Neural progenitor cell (in vitro differentiated cells): ENCODE measurements at regions not wholly inside any gene's neighbourhood (a gene's known extent, or its start where the extent isn't known, plus 50 kb on each side); places are given as distances from the start of the nearest gene placed in this dataset.
A peak's percentile ranks its signal among the peaks of the same experiment; 100 is the strongest.
"Not testable (repeated sequence)": the region's sequence is repeated elsewhere in the genome, so short reads cannot be mapped to it uniquely, and the experiment has no call there.

Source experiments
- DNase-seq: peaks from one replicate; pipeline ENCODE4 v3.0.0-alpha.2; 2016; ENCODE audit warnings: low spot score
- H2AFZ ChIP-seq: fragments of 200-600 bp; sonication (generic); replicated peaks from 2 replicates; pipeline ENCODE4 v1.6.1; 2016; ENCODE audit warnings: antibody characterized with exemption
- H3F3A ChIP-seq: fragments of 200-600 bp; sonication (generic); 2 replicates; pipeline ENCODE4 v1.6.1; 2016; ENCODE audit warnings: antibody characterized with exemption, low read depth
- H3K27ac ChIP-seq: fragments of 200-600 bp; sonication (generic); 2 replicates; pipeline ENCODE4 v1.5.1; 2016; ENCODE audit warnings: mild to moderate bottlenecking
- H3K27me3 ChIP-seq: fragments of 200-600 bp; sonication (generic); 2 replicates; pipeline ENCODE4 v1.6.1; 2016; ENCODE audit warnings: mild to moderate bottlenecking, moderate library complexity
- H3K36me3 ChIP-seq: fragments of 200-600 bp; sonication (generic); 2 replicates; pipeline ENCODE4 v1.5.1; 2016
- H3K4me1 ChIP-seq: fragments of 200-600 bp; sonication (generic); 2 replicates; pipeline ENCODE4 v1.6.1; 2016; ENCODE audit warnings: mixed run types
- H3K4me2 ChIP-seq: fragments of 200-600 bp; sonication (generic); 2 replicates; pipeline ENCODE4 v1.6.1; 2016
- H3K4me3 ChIP-seq: fragments of 200-600 bp; sonication (generic); 2 replicates; pipeline ENCODE4 v1.5.1; 2016
- H3K79me2 ChIP-seq: fragments of 200-600 bp; sonication (generic); 2 replicates; pipeline ENCODE4 v1.6.1; 2016; ENCODE audit warnings: low read depth
- H3K9ac ChIP-seq: fragments of 200-600 bp; sonication (generic); 2 replicates; pipeline ENCODE4 v1.6.1; 2016
- H3K9me3 ChIP-seq: fragments of 200-600 bp; sonication (generic); 2 replicates; pipeline ENCODE4 v1.5.1; 2016; ENCODE audit warnings: low read depth
- H4K20me1 ChIP-seq: fragments of 200-600 bp; sonication (generic); 2 replicates; pipeline ENCODE4 v1.6.1; 2016; ENCODE audit warnings: low read depth
- H3K27ac Mint-ChIP-seq: 3 replicates; pipeline ENCODE4 v1.8.0; 2021; ENCODE audit warnings: mixed read lengths
- H3K27me3 Mint-ChIP-seq: 2 replicates; pipeline ENCODE4 v1.8.0; 2022; ENCODE audit warnings: low read depth, mild to moderate bottlenecking, inconsistent platforms, moderate library complexity, mixed read lengths; ENCODE audit not compliant: insufficient read depth
- H3K36me3 Mint-ChIP-seq: 3 replicates; pipeline ENCODE4 v1.8.0; 2021; ENCODE audit warnings: mixed read lengths
- H3K4me1 Mint-ChIP-seq: 3 replicates; pipeline ENCODE4 v1.8.0; 2021; ENCODE audit warnings: mixed read lengths
- H3K4me3 Mint-ChIP-seq: 3 replicates; pipeline ENCODE4 v1.8.0; 2021; ENCODE audit warnings: mild to moderate bottlenecking, moderate library complexity, mixed read lengths
- H3K9me3 Mint-ChIP-seq: 3 replicates; pipeline ENCODE4 v1.8.0; 2020; ENCODE audit warnings: mixed read lengths

GRCh38 chr1:120557605-120558302, 142.9 kb downstream of the NBPF8 start:
- not testable (repeated sequence) for H3K36me3 Mint-ChIP-seq, H3K27ac ChIP-seq, H4K20me1 ChIP-seq, H3K79me2 ChIP-seq, H3K4me1 Mint-ChIP-seq, H3K9ac ChIP-seq, H3K9me3 Mint-ChIP-seq, H3K27ac Mint-ChIP-seq, H3F3A ChIP-seq, H3K4me1 ChIP-seq, H3K9me3 ChIP-seq, H3K36me3 ChIP-seq, H3K27me3 ChIP-seq, H3K27me3 Mint-ChIP-seq
- H2AFZ ChIP-seq = peak overlapping the region; percentile 82
- H3K4me3 Mint-ChIP-seq = peak overlapping the region; percentile 82
- DNase-seq = peak; percentile 4
- H3K4me2 ChIP-seq = peak overlapping the region; percentile 80
- H3K4me3 ChIP-seq = peak overlapping the region; percentile 48

GRCh38 chr1:120558303-120559060, 143.6 kb downstream of the NBPF8 start:
- not testable (repeated sequence) for H3K36me3 Mint-ChIP-seq, H3K4me1 Mint-ChIP-seq, H3K27ac Mint-ChIP-seq, H3K27me3 ChIP-seq, H3K36me3 ChIP-seq, H3K4me1 ChIP-seq, H3K9ac ChIP-seq, H3K9me3 Mint-ChIP-seq, H3K4me2 ChIP-seq, H3K27ac ChIP-seq, H3K9me3 ChIP-seq, H3F3A ChIP-seq, H4K20me1 ChIP-seq, H2AFZ ChIP-seq, H3K27me3 Mint-ChIP-seq, H3K79me2 ChIP-seq
- peak overlapping the region; percentile 67 for H3K4me3 Mint-ChIP-seq
- H3K4me3 ChIP-seq = peak overlapping the region; percentile 43
- DNase-seq = peak; percentile 59

DNA sequence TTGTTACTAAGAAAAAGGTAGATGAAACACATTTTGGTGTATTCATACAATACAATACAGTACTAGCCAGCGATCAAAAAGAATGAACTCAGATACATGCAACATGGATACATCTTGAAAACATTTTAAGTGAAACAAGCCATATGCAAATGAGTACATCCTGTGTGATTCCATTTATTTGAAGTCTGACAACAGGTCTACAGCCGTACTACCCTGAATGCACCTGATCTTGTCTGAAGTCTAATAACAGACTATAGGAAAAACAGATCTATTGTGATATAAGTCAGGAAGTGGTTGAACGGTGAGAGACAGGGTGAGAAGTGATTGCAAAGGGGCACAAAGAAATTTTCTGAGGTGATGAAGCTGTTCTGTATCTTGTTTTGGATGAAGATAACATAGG, 146.9 kb downstream of the NBPF8 start:
- H3F3A ChIP-seq, H3K27ac Mint-ChIP-seq, H3K27ac ChIP-seq, H3K4me3 ChIP-seq, H3K9me3 Mint-ChIP-seq, H2AFZ ChIP-seq, H3K36me3 ChIP-seq, H3K9me3 ChIP-seq, H3K27me3 ChIP-seq, H3K4me1 Mint-ChIP-seq, DNase-seq, H3K36me3 Mint-ChIP-seq, H3K9ac ChIP-seq, H3K79me2 ChIP-seq, H3K4me3 Mint-ChIP-seq, H3K27me3 Mint-ChIP-seq, H4K20me1 ChIP-seq, H3K4me2 ChIP-seq, H3K4me1 ChIP-seq: not testable (repeated sequence)

DNA sequence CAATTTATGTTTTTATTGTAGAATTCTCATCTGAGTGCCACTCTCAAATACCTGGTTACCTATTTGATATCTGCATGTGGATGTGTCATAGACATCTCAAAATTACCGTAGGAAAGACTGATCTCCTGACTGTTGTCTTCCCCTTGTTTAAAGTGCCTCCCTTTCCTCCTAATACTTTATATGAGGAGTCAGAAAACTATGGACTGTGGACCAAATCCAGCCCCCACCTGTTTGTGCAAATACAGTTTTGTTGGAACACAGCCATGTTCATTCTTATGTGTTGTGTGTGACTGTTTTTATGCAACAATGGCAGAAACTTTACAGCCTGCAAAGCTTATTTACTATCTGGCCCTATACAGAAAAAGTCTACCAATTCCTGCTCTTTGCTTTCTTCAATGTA, 150.6 kb downstream of the NBPF8 start:
- H3K79me2 ChIP-seq, H4K20me1 ChIP-seq, H3K4me2 ChIP-seq, H3K36me3 Mint-ChIP-seq, H3K4me1 ChIP-seq, DNase-seq, H3K4me3 ChIP-seq, H3K9me3 Mint-ChIP-seq, H3K4me3 Mint-ChIP-seq, H3K27me3 ChIP-seq, H3K9ac ChIP-seq, H3K27me3 Mint-ChIP-seq, H2AFZ ChIP-seq, H3K4me1 Mint-ChIP-seq, H3F3A ChIP-seq, H3K36me3 ChIP-seq, H3K27ac Mint-ChIP-seq, H3K27ac ChIP-seq, H3K9me3 ChIP-seq: not testable (repeated sequence)

DNA sequence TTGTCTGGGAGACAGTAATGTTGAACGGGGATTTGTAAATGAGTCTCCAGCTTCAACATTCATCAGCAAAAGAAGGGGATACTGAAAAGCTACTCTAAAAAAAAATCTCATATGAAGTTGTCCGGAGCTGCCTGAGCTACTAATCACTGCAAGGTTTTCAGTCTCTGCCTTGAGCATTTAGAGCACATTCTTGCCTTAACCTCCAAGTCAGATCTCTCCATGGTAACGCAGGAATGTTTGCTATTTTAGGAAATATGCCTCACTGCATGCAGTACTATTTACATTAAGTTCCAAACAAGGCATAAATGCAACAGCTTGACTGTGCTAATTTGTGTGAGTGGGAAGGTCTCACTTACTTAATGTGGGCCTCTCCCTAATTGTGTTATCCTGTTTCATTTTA, 152.8 kb downstream of the NBPF8 start:
- H3K27ac Mint-ChIP-seq, H3F3A ChIP-seq, H3K4me2 ChIP-seq, H3K36me3 ChIP-seq, H3K4me1 Mint-ChIP-seq, H3K9ac ChIP-seq, H3K4me3 Mint-ChIP-seq, H2AFZ ChIP-seq, H3K27me3 ChIP-seq, H4K20me1 ChIP-seq, H3K36me3 Mint-ChIP-seq, DNase-seq, H3K4me3 ChIP-seq, H3K9me3 ChIP-seq, H3K27ac ChIP-seq, H3K4me1 ChIP-seq, H3K27me3 Mint-ChIP-seq, H3K79me2 ChIP-seq, H3K9me3 Mint-ChIP-seq: not testable (repeated sequence)

DNA sequence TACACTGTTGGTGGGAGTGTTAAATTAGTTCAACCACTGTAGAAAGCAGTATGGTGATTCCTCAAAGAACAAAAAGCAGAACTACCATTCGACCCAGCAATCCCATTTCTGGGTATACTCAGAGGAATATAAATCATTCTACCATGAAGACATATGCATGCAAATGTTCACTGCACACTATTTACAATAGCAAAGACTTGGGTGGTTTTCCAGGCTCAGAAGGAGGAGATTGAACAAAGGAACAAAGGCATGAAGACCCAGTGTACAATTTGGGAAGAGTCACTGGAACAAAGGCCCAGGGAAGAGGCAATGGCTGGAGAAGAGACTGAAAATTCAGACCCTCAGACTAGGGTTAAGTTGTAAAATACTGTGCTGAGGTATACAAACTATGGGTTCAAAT, 148.5 kb upstream of the NBPF26 start:
- not testable (repeated sequence) for H3K4me3 ChIP-seq, H3K4me1 Mint-ChIP-seq, H4K20me1 ChIP-seq, H3K36me3 ChIP-seq, H3K4me3 Mint-ChIP-seq, H3K27ac Mint-ChIP-seq, H3K79me2 ChIP-seq, H3K27me3 Mint-ChIP-seq, H3K9me3 Mint-ChIP-seq, H2AFZ ChIP-seq, H3K4me2 ChIP-seq, H3K27ac ChIP-seq, H3K27me3 ChIP-seq, H3K9ac ChIP-seq, H3K4me1 ChIP-seq, DNase-seq, H3K9me3 ChIP-seq, H3K36me3 Mint-ChIP-seq, H3F3A ChIP-seq

DNA sequence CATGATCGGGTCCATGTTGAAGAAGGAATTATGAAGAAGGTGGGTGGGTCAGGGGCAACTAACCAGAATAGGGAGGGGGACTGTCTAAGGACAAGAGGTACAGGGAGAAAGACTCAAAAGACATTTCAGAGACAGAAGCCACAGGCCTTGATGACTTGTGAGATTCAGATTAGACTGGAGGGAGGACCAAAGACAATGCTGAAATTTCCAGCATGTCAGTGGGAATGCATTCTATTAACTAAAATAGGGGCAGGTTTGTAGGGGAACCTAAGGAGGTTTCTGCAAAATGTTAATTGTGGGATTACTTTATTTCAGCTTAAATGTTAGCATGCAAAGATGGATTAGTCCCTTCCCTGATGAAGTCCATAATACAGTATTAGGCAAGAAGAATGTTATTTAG, 141.6 kb upstream of the NBPF26 start:
- not testable (repeated sequence) for H3K4me3 Mint-ChIP-seq, H3K9me3 Mint-ChIP-seq, H3K9ac ChIP-seq, H3K27me3 ChIP-seq, H3K4me2 ChIP-seq, H3K36me3 ChIP-seq, H3K27ac Mint-ChIP-seq, H3K9me3 ChIP-seq, H3K4me1 Mint-ChIP-seq, H3K36me3 Mint-ChIP-seq, DNase-seq, H3F3A ChIP-seq, H2AFZ ChIP-seq, H3K4me3 ChIP-seq, H3K27me3 Mint-ChIP-seq, H3K79me2 ChIP-seq, H3K27ac ChIP-seq, H4K20me1 ChIP-seq, H3K4me1 ChIP-seq

DNA sequence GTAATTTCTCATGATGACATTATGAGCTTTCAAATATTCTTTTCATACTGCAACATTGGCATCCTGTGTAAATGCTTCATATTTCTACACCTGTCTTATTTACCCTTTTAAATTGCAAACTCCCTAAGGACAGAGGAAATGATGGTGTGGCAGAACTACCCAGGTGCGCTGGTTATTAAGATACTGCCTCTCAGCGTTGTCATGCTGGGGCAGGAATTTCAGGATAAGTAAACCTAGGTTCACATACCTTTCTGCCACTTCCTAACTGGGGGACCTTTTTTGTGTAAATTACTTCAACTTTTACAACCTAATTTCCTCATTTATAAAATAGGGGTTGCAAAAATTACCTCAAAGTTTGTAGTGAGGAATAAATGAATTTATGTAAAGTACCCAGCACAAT, 137.7 kb upstream of the NBPF26 start:
- not testable (repeated sequence) for H3K4me3 Mint-ChIP-seq, H2AFZ ChIP-seq, H3K4me1 ChIP-seq, H3K9ac ChIP-seq, H4K20me1 ChIP-seq, H3K36me3 Mint-ChIP-seq, H3F3A ChIP-seq, H3K9me3 ChIP-seq, H3K27ac ChIP-seq, H3K4me2 ChIP-seq, H3K9me3 Mint-ChIP-seq, H3K79me2 ChIP-seq, DNase-seq, H3K36me3 ChIP-seq, H3K4me3 ChIP-seq, H3K4me1 Mint-ChIP-seq, H3K27ac Mint-ChIP-seq, H3K27me3 ChIP-seq, H3K27me3 Mint-ChIP-seq
